Mammary epithelial cell (primary cell): ENCODE measurements at regions not wholly inside any gene's neighbourhood (a gene's known extent, or its start where the extent isn't known, plus 50 kb on each side); places are given as distances from the start of the nearest gene placed in this dataset.

ENCODE experiments used
- CTCF ChIP-seq, 2 donors: IDR thresholded peaks in 1 of 2; conservative IDR thresholded peaks in 1 of 2; 2 replicates each; pipeline ENCODE4 v1.5.1; 2011 to 2012; ENCODE audit warnings: inconsistent platforms in 2 of 2, low read length in 2 of 2, mild to moderate bottlenecking in 2 of 2, control low read depth in 1 of 2, low read depth in 1 of 2; ENCODE audit not compliant: insufficient read depth in 1 of 2; ENCODE audit errors: extremely low read depth in 1 of 2
- EZH2 ChIP-seq: IDR thresholded peaks from 2 replicates; pipeline ENCODE4 v1.6.1; 2012; ENCODE audit warnings: low read length, inconsistent platforms, borderline replicate concordance

DNA sequence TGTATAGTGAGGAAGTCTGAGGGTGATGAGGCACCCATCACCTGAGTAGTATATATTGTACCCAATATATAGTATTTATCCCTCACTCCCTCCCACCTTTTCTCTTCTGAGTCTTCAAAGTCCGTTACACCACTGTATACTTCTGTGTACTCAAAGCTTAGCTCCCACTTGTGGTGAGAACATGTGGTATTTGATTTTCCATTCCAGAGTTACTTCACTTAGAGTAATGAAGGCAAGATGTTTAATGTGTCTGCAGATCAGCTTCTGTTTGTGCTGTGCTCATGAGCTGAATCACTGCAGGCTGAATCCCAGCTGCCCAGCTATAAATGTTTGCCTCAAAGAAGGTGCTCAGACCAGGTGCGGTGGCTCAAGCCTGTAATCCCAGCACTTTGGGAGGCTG, 139.3 kb upstream of the FOXA2 start:
- TF ChIP-seq CTCF (conservative IDR thresholded peaks at IDR 0.05 in 1 of 2, IDR thresholded peaks at IDR 0.05 in 1 of 2; ENCODE audit: extremely low read depth in 1 of 2, insufficient read depth in 1 of 2, low read depth in 1 of 2, low read length in 2 of 2): peak in 1 of 2 donors; percentile 1
- no peak for TF ChIP-seq EZH2
